Osteocyte (in vitro differentiated cells): ENCODE measurements at regions not wholly inside any gene's neighbourhood (a gene's known extent, or its start where the extent isn't known, plus 50 kb on each side); places are given as distances from the start of the nearest gene placed in this dataset.

Experiments
- DNase-seq: peaks from one replicate; pipeline ENCODE4 v3.0.0; 2021; ENCODE audit warnings: mixed read lengths; ENCODE audit not compliant: unreplicated experiment; ENCODE audit errors: extremely low spot score
- H3K27ac Mint-ChIP-seq: one replicate; pipeline ENCODE4 v1.8.0; 2021; ENCODE audit warnings: mild to moderate bottlenecking, mixed read lengths; ENCODE audit not compliant: unreplicated experiment
- H3K27me3 Mint-ChIP-seq: one replicate; pipeline ENCODE4 v1.8.0; 2021; ENCODE audit warnings: mixed read lengths; ENCODE audit not compliant: unreplicated experiment
- H3K36me3 Mint-ChIP-seq: one replicate; pipeline ENCODE4 v1.8.0; 2021; ENCODE audit warnings: mixed read lengths; ENCODE audit not compliant: unreplicated experiment
- H3K4me1 Mint-ChIP-seq: one replicate; pipeline ENCODE4 v1.8.0; 2021; ENCODE audit warnings: mixed read lengths; ENCODE audit not compliant: unreplicated experiment
- H3K4me3 Mint-ChIP-seq: one replicate; pipeline ENCODE4 v1.8.0; 2021; ENCODE audit warnings: mild to moderate bottlenecking, moderate library complexity, mixed read lengths; ENCODE audit not compliant: unreplicated experiment
- H3K9me3 Mint-ChIP-seq: one replicate; pipeline ENCODE4 v1.8.0; 2021; ENCODE audit warnings: mixed read lengths; ENCODE audit not compliant: unreplicated experiment
- CTCF ChIP-seq: fragments of 200-600 bp; sonication (generic); IDR thresholded peaks from 2 replicates; pipeline ENCODE4 v1.5.0; 2021; ENCODE audit warnings: antibody characterized with exemption, mild to moderate bottlenecking, moderate library complexity

GRCh38 chr21:27429710-27430341 lies 462.9 kb upstream of the ADAMTS5 start:
- no peak for DNase-seq
- H3K4me3 Mint-ChIP-seq = no peak overlapping the region

GRCh38 chr21:27426196-27426595 lies 459.3 kb upstream of the ADAMTS5 start:
- Mint-ChIP-seq H3K27ac (peak overlapping the region; percentile 93), H3K9me3 (peaks cover 19% of the 10 kb centered on the region), H3K4me3 (no peak overlapping the region), H3K36me3 (peaks cover 2% of the 10 kb centered on the region), H3K27me3 (no peaks in the 10 kb centered on the region), H3K4me1 (peaks cover 68% of the 10 kb centered on the region)
- no peak for TF ChIP-seq CTCF
- DNase-seq = no peak

More at GRCh38 chr21:27429710-27430341, 462.9 kb upstream of the ADAMTS5 start:
- Mint-ChIP-seq H3K27me3 (no peaks in the 10 kb centered on the region), H3K4me1 (peaks cover 35% of the 10 kb centered on the region), H3K9me3 (peaks cover 22% of the 10 kb centered on the region), H3K27ac (peak overlapping the region; percentile 68), H3K36me3 (peaks cover 7% of the 10 kb centered on the region)
- TF ChIP-seq CTCF = no peak

- H3K27ac Mint-ChIP-seq = peak overlapping the region; percentile 93
- peaks cover 13% of the 10 kb centered on the region for H3K9me3 Mint-ChIP-seq
- peaks cover 2% of the 10 kb centered on the region for H3K36me3 Mint-ChIP-seq
- H3K27me3 Mint-ChIP-seq = no peaks in the 10 kb centered on the region
- no peak for TF ChIP-seq CTCF
- H3K4me1 Mint-ChIP-seq = peaks cover 64% of the 10 kb centered on the region
- H3K4me3 Mint-ChIP-seq = no peak overlapping the region
- no peak for DNase-seq
These were observed 458.7 kb upstream of the ADAMTS5 start for GRCh38 chr21:27425574-27425973.

GRCh38 chr21:27425172-27425571 lies 458.3 kb upstream of the ADAMTS5 start:
- peaks cover 2% of the 10 kb centered on the region for H3K36me3 Mint-ChIP-seq
- DNase-seq = no peak
- peak overlapping the region; percentile 93 for H3K27ac Mint-ChIP-seq

GRCh38 chr21:27424601-27425000 lies 457.7 kb upstream of the ADAMTS5 start:
- H3K27ac Mint-ChIP-seq = peak overlapping the region; percentile 93
- H3K4me1 Mint-ChIP-seq = peaks cover 54% of the 10 kb centered on the region
- no peak for TF ChIP-seq CTCF
- H3K27me3 Mint-ChIP-seq = no peaks in the 10 kb centered on the region
- H3K36me3 Mint-ChIP-seq = peaks cover 2% of the 10 kb centered on the region
- no peak for DNase-seq
- H3K4me3 Mint-ChIP-seq = no peak overlapping the region
- peaks cover 7% of the 10 kb centered on the region for H3K9me3 Mint-ChIP-seq

More at GRCh38 chr21:27425172-27425571, 458.3 kb upstream of the ADAMTS5 start:
- H3K27me3 Mint-ChIP-seq = no peaks in the 10 kb centered on the region
- H3K4me1 Mint-ChIP-seq = peaks cover 60% of the 10 kb centered on the region
- no peak overlapping the region for H3K4me3 Mint-ChIP-seq
- TF ChIP-seq CTCF = no peak
- peaks cover 11% of the 10 kb centered on the region for H3K9me3 Mint-ChIP-seq
